IMR-90 (cell line): ENCODE measurements at regions not wholly inside any gene's neighbourhood (a gene's known extent, or its start where the extent isn't known, plus 50 kb on each side); places are given as distances from the start of the nearest gene placed in this dataset.

Source experiments
- ATAC-seq: fragments of 200-7000 bp; cut with Tn5 transposase; 2 replicates; pipeline ENCODE4 v1.9.1; 2020; ENCODE audit warnings: low read depth, mild to moderate bottlenecking, moderate library complexity
- BruUV-seq: library from RNA; stranded (reverse); fragments of 400-500 nt; replicated peaks from 2 replicates; lab custom pipeline; 2021; lab: Mats Ljungman, UMichigan
- CTCF ChIA-PET: fragments of 300-600 bp; formaldehyde crosslinking; extraction: SDS; loops from one replicate; lab custom pipeline; 2021; ENCODE audit warnings: antibody characterized with exemption; lab: Yijun Ruan, JAX
- POLR2A ChIA-PET: fragments of 300-600 bp; sonication (Branson Sonifier 250); formaldehyde crosslinking; loops from one replicate; lab custom pipeline; 2022; ENCODE audit warnings: antibody characterized with exemption; ENCODE audit not compliant: unreplicated experiment; lab: Charles Lee
- DNase-seq: peaks from one replicate; pipeline ENCODE4 v3.0.0; 2013
- H2AFZ ChIP-seq: replicated peaks from 2 replicates; pipeline ENCODE3; 2013; ENCODE audit warnings: low read length, mild to moderate bottlenecking; ENCODE audit not compliant: poor library complexity
- H2AK5ac ChIP-seq: 2 replicates; pipeline ENCODE4 v1.6.1; 2013; ENCODE audit warnings: low read depth, low read length, inconsistent platforms
- H2AK9ac ChIP-seq: replicated peaks from 2 replicates; pipeline ENCODE3; 2013; ENCODE audit warnings: mild to moderate bottlenecking, low read depth, low read length, moderate library complexity; ENCODE audit not compliant: poor library complexity
- H2BK120ac ChIP-seq: 2 replicates; pipeline ENCODE4 v1.6.1; 2013; ENCODE audit warnings: low read depth, low read length, inconsistent platforms
- H2BK15ac ChIP-seq: 3 replicates; pipeline ENCODE4 v1.6.1; 2013; ENCODE audit warnings: low read depth, low read length, inconsistent platforms
- H2BK20ac ChIP-seq: 2 replicates; pipeline ENCODE4 v1.6.1; 2013; ENCODE audit warnings: low read depth, mild to moderate bottlenecking, inconsistent platforms, low read length, moderate library complexity
- H2BK5ac ChIP-seq: 2 replicates; pipeline ENCODE4 v1.6.1; 2013; ENCODE audit warnings: mild to moderate bottlenecking, low read depth, low read length, inconsistent platforms; ENCODE audit not compliant: poor library complexity, severe bottlenecking
- H3K14ac ChIP-seq: replicated peaks from 2 replicates; pipeline ENCODE4 v1.6.1; 2013; ENCODE audit warnings: low read depth, low read length, inconsistent platforms
- H3K18ac ChIP-seq: 2 replicates; pipeline ENCODE4 v1.6.1; 2013; ENCODE audit warnings: low read depth, low read length, control low read depth
- H3K23ac ChIP-seq: 2 replicates; pipeline ENCODE4 v1.6.1; 2013; ENCODE audit warnings: low read depth, low read length, inconsistent platforms
- H3K27ac ChIP-seq: 2 replicates; pipeline ENCODE4 v1.5.1; 2013; ENCODE audit warnings: mild to moderate bottlenecking, control low read depth, low read length; ENCODE audit not compliant: insufficient read depth
- H3K27me3 ChIP-seq: 2 replicates; pipeline ENCODE4 v1.6.1; 2013; ENCODE audit warnings: low read length; ENCODE audit not compliant: control insufficient read depth, insufficient read depth
- H3K36me3 ChIP-seq: 2 replicates; pipeline ENCODE4 v1.6.1; 2013; ENCODE audit warnings: low read length, mixed read lengths; ENCODE audit not compliant: control insufficient read depth, insufficient read depth
- H3K4ac ChIP-seq: 2 replicates; pipeline ENCODE4 v1.6.1; 2013; ENCODE audit warnings: low read depth, low read length, inconsistent platforms
- H3K4me1 ChIP-seq: 2 replicates; pipeline ENCODE4 v1.6.1; 2013; ENCODE audit warnings: low read length, mixed read lengths; ENCODE audit not compliant: control insufficient read depth, insufficient read depth
- H3K4me2 ChIP-seq: 2 replicates; pipeline ENCODE4 v1.6.1; 2013; ENCODE audit warnings: low read depth, mild to moderate bottlenecking, control low read depth, low read length, moderate library complexity
- H3K4me3 ChIP-seq: 2 replicates; pipeline ENCODE4 v1.5.1; 2013; ENCODE audit warnings: low read depth, mild to moderate bottlenecking, control low read depth, low read length, moderate library complexity; ENCODE audit not compliant: insufficient read depth
- H3K56ac ChIP-seq: 2 replicates; pipeline ENCODE4 v1.6.1; 2013; ENCODE audit warnings: low read length, inconsistent platforms; ENCODE audit not compliant: insufficient read depth; ENCODE audit errors: extremely low read depth
- H3K79me1 ChIP-seq, 2 experiments: 2 replicates each; pipeline ENCODE4 v1.6.1; 2013; ENCODE audit warnings: low read length in 2 of 2, inconsistent platforms in 1 of 2, low read depth in 1 of 2
- H3K9ac ChIP-seq: 2 replicates; pipeline ENCODE4 v1.6.1; 2013; ENCODE audit warnings: low read depth, low read length, control low read depth
- H3K9me1 ChIP-seq: 2 replicates; pipeline ENCODE4 v1.6.1; 2013; ENCODE audit warnings: low read length, inconsistent platforms; ENCODE audit not compliant: insufficient read depth
- H3K9me3 ChIP-seq: 2 replicates; pipeline ENCODE4 v1.6.1; 2013; ENCODE audit warnings: low read length; ENCODE audit not compliant: control insufficient read depth, insufficient read depth
- H4K20me1 ChIP-seq: 2 replicates; pipeline ENCODE4 v1.6.1; 2013; ENCODE audit warnings: low read length, inconsistent platforms; ENCODE audit not compliant: insufficient read depth
- H4K5ac ChIP-seq: 2 replicates; pipeline ENCODE4 v1.6.1; 2013; ENCODE audit warnings: mild to moderate bottlenecking, low read depth, low read length, control low read depth
- H4K8ac ChIP-seq, 2 experiments: 2 replicates each; pipeline ENCODE4 v1.6.1; 2013; ENCODE audit warnings: low read depth in 2 of 2, low read length in 2 of 2, control low read depth in 1 of 2, inconsistent platforms in 1 of 2
- H4K91ac ChIP-seq: 2 replicates; pipeline ENCODE4 v1.6.1; 2013; ENCODE audit warnings: low read depth, low read length, inconsistent platforms; ENCODE audit not compliant: insufficient read depth
- CEBPB ChIP-seq: IDR thresholded peaks from 2 replicates; pipeline ENCODE4 v1.6.1; 2012; ENCODE audit warnings: low read depth, low read length, improper control_type of control experiment
- CTCF ChIP-seq: conservative IDR thresholded peaks from 2 replicates; pipeline ENCODE4 v1.5.1; 2012; ENCODE audit warnings: mild to moderate bottlenecking, low read depth, low read length, improper control_type of control experiment
- MAZ ChIP-seq: IDR thresholded peaks from 2 replicates; pipeline ENCODE4 v1.6.1; 2012; ENCODE audit warnings: low read depth, mild to moderate bottlenecking, low read length, improper control_type of control experiment, moderate library complexity, borderline replicate concordance
- MXI1 ChIP-seq: IDR thresholded peaks from 2 replicates; pipeline ENCODE4 v1.6.1; 2012; ENCODE audit warnings: low read depth, mild to moderate bottlenecking, low read length, moderate library complexity, borderline replicate concordance
- WGBS, 2 experiments: methylation state at CpG; one replicate each; pipeline versions ENCODE4 v1.1.5 to v1.1.7; 2013; ENCODE audit warnings: missing lambda C conversion rate in 2 of 2; ENCODE audit not compliant: insufficient read length in 1 of 2; ENCODE audit errors: extremely low coverage in 2 of 2; 5-methylcytosine and 5-hydroxymethylcytosine counted together
- dilution Hi-C: fragments of 300-500 bp; cut with HindIII; formaldehyde crosslinking; loops from one replicate; pipeline ENCODE4 v1.14.3; 2018; ENCODE audit warnings: low sequenced_read_pairs; ENCODE audit not compliant: unreplicated experiment
- in situ Hi-C: fragments of 300-500 bp; cut with MboI; formaldehyde crosslinking; loops from 3 replicates; pipeline ENCODE4 v1.14.3; 2019; ENCODE audit warnings: low sequenced_read_pairs, inconsistent platforms, mixed read lengths
- intact Hi-C: fragments of 100-400 bp; cut with micrococcal nuclease; formaldehyde crosslinking; loops from 2 replicates; pipeline ENCODE4 v1.10.0; 2022

- no peak overlapping the region for H3K56ac ChIP-seq
- POLR2A ChIA-PET, result interaction anchor here (0.6 kb wide), 1 partner anchor 121 kb away, joined by 3 read pairs; no protein-coding TSS in a partner anchor
- no peaks in the 10 kb centered on the region for H4K20me1 ChIP-seq
- WGBS, 2 experiments, result no CpG with 5 or more reads among the region's 3 CpGs
- no peak overlapping the region for H4K91ac ChIP-seq
- no peak for DNase-seq
- H2AK9ac ChIP-seq, result no peak overlapping the region
- CTCF ChIA-PET, result no interaction called here
- dilution Hi-C loops, result no loop called here
- no peak overlapping the region for H3K23ac ChIP-seq
- H3K18ac ChIP-seq, result no peak overlapping the region
- no peak overlapping the region for H3K4me2 ChIP-seq
- H3K9ac ChIP-seq, result no peak overlapping the region
- no TSS peak for BruUV-seq
- H3K14ac ChIP-seq, result no peak overlapping the region
- no peaks in the 10 kb centered on the region for H3K79me1 ChIP-seq
- TF ChIP-seq MAZ (no peak), MXI1 (no peak), CEBPB (no peak), CTCF (no peak)
- ATAC-seq, result no peak
- H3K4me1 ChIP-seq, result no peaks in the 10 kb centered on the region
- in situ Hi-C loops, result no loop called here
- no peak overlapping the region for H4K5ac ChIP-seq
- no peak overlapping the region for H2AFZ ChIP-seq
- no peak overlapping the region for H3K4me3 ChIP-seq
- no peak overlapping the region for H2BK5ac ChIP-seq
- H3K27ac ChIP-seq, result no peak overlapping the region
- H3K9me3 ChIP-seq, result no peaks in the 10 kb centered on the region
- no peaks in the 10 kb centered on the region for H3K9me1 ChIP-seq
- H4K8ac ChIP-seq, result no peak overlapping the region
- no peak overlapping the region for H2AK5ac ChIP-seq
- H3K27me3 ChIP-seq, result peaks cover 11% of the 10 kb centered on the region
- no peak overlapping the region for H2BK15ac ChIP-seq
- no peaks in the 10 kb centered on the region for H3K36me3 ChIP-seq
- no peak overlapping the region for H3K4ac ChIP-seq
- intact Hi-C loops, result no loop called here
- no peak overlapping the region for H2BK120ac ChIP-seq
- H2BK20ac ChIP-seq, result no peak overlapping the region
Measured at GRCh38 chrX:42276982-42277690, 353.8 kb upstream of the CASK start.
